NCI-H2227 (cell line): ENCODE measurements at regions not wholly inside any gene's neighbourhood (a gene's known extent, or its start where the extent isn't known, plus 50 kb on each side); places are given as distances from the start of the nearest gene placed in this dataset.
A peak's percentile ranks its signal among the peaks of the same experiment; 100 is the strongest.

Experiments used
- DNase-seq: peaks from one replicate; lab custom pipeline; 2025; ENCODE audit not compliant: unreplicated experiment; lab: John Stamatoyannopoulos, UW

DNA sequence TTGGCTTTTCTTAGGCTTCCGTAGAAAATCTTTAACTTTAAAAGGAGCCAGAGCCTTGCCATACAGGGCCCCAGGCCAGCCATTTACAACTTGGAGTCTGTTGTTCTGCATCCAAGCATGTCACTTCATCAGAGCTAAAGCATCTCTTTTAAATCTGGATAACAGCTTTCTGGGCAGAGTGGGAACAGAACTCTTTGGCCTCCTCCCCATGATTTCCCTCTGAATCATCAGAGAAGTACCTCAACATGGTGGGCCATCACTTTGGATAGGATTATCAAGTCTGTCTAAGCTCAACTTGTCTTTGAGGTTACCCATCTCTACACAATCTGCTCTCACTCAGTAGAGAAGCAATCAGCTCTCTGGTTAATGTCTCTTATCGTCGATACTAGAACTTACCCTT is 170.9 kb downstream of the SLC6A15 start:
- DNase-seq = no peak

- no peak for DNase-seq
Measured at GRCh38 chr12:84741031-84741430, 171.6 kb downstream of the SLC6A15 start.

DNA sequence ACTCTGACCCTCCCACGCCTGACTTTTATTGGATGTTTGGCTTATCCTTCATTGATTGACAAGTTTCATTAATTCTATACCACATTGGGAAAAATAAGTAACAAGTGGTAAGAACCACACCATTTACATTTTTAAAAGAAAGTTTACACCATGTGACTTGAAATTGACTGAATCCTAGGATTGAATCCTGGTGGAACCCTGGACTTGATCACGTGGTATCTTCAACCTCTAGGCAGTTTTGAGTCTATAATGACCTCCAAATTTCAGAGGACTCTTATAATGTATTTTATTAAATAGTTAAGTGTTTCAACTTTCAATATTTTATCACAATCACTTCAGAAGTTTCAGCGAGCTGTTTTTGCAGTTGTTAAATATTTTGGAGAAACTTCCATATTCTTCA is 172.0 kb downstream of the SLC6A15 start:
- no peak for DNase-seq

GRCh38 chr12:84738481-84738972 is 174.1 kb downstream of the SLC6A15 start:
- DNase-seq = no peak

DNA sequence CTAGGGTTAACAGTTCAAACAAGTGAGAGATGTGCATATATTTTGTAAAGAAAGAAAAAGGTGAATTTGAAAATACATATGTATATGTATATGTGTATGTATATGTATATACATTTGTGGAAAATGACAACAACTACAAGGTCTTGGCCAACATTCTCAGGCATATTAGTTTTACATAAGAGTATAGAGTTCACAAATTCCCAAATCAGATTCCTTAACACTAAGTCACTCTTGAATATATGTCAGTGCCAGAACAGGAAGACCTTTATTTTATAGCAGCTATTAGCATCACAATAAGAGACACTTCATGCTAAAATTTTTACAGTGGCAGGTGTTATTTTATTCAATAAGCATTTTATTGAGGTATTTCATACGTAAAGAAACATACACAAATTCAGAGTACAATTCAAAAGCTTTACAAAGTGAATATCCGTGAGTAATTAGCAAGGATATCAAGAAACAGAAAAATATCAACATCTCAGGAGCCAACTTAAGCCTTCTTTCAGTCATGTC is 179.7 kb downstream of the SLC6A15 start:
- DNase-seq = no peak

DNA sequence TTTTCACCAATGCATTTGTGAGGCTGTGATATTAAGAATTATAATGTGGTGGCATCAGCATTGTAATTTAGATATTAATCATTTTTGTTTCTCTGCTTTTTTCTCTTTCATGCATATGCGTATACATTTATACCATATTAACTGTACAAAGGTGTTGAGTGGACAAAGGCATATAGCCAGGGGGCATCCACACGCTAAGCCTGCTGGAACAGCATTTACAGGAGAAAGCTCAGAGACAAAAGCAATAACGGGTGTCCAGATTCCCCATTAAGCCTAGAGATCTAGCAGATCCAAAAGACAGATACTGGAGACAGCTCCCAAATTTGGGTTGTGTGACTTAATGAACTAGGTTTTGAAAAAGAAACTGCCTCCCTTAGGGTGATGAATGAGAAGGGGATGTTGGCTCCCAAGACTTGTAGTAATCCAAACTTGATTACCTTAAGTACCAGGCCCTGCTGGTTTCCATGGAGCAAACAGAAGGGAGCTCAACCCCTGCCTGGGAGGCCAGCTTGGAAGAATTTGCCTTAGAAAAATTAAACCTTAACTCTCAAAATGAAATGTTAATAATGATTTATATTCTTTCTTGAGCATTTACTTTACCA is 181.9 kb downstream of the SLC6A15 start:
- DNase-seq = no peak

GRCh38 chr12:84727961-84728360 is 184.6 kb downstream of the SLC6A15 start:
- DNase-seq = no peak

- no peak for DNase-seq
Measured at GRCh38 chr12:84726780-84727179, 185.8 kb downstream of the SLC6A15 start.

GRCh38 chr12:84723988-84724387 is 188.6 kb downstream of the SLC6A15 start:
- DNase-seq = no peak

GRCh38 chr12:84719997-84720396 is 192.6 kb downstream of the SLC6A15 start:
- no peak for DNase-seq

DNA sequence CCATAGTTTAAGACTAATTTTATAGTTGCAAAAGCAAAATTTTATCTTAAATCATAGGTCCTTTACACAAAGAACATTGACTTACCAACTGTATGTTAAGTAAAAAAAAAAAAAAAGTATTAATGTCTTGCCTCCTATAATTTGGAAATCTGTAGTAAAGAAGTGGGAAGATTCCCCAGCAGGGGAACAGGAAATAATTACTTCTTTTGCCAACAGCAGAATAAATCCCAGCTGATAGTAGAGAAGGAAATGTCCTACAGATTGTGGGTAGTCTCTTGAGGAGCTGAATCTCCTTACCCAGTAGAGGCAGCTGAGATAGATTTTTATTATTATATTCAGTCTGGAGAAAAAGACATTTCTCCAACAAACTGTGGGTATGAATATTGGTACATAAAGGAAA is 193.7 kb downstream of the SLC6A15 start:
- DNase-seq = no peak

- no peak for DNase-seq
Measured at GRCh38 chr12:84712747-84713146, 199.9 kb downstream of the SLC6A15 start.

GRCh38 chr12:84706374-84706773 is 206.2 kb downstream of the SLC6A15 start:
- no peak for DNase-seq

DNA sequence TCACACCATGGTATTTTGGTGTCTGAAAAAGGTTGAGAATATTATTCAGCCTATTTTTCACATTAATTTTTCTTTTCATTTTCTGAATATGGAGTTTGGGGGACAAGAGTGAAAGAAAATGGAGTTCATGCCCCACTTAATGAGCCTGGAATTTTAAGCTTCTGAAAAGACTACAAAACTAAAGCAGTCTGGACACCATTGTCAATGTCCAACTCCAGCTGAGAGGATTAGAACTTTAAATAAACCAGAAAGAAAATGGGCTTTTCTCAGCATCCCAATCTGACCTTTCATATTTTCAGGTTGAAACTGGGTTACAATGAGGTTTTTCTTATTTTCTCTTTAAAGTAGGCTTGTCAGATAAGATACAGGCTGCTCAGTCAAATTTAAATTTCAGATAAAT is 207.7 kb downstream of the SLC6A15 start:
- DNase-seq = no peak

- DNase-seq = no peak
Measured at GRCh38 chr12:84702001-84702400, 210.6 kb downstream of the SLC6A15 start.

GRCh38 chr12:84701041-84701440 is 211.6 kb downstream of the SLC6A15 start:
- DNase-seq = no peak

DNA sequence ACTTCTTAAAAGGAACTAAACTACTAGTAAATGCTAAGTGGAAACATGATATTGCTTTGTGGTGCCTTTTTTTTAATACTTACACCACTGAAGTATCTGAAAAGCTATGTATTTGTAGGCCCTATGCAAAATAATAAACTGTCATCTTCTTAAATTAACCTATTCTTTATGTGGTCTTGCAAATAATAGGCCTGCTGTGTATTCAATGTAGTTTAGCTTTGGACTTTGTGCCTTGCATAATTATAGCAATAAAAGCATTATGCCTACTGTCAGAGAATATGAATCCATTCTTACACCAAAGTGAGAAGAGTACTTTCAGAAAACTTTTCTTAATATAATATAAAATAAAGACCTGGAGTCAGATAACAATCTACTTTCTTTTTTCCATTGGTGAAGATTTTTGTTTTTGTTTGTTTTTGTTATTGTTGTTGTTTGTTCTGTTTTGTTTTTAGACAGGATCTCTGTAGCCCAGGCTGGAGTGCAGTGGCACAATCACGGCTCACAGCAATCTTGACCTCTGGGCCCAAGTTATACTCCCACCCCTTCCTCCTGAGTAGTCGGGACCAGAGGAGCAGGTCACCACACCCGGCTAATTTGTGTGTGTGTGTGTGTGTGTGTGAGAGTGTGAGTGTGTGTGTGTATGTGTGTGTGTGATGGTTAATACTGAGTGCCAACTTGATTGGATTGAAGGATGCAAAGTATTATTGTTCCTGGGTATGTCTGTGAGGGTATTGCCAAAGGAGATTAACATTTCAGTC is 213.8 kb downstream of the SLC6A15 start:
- DNase-seq = peak; percentile 31

DNA sequence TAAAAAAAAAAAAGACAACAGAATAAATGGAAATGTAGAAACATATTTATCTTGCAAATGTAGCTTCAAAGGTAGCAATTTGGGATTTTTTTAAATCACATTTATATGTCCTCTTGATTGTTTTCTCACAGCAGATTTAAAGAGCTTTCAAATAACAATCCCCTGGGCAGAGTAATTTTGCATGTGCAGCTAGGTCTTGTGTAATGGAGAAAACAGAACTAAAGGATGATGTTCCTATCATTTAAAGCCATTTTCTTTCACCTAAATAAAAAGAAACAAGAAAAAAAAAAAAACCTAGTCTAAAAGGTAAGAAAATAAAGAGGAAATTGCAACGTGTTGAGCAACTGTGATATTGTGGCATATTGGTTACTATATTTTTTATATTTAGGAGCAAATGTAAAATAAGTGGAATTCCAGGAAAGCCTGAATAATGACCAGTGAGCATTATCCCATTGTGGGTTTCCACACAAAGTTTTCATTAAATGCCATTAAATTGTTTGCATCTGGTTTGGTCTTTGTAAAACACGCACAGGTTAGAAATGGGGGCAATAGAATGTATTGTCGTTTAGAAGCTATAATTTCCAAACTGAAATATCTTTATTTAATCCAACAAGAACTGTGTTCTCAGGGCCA is 215.6 kb downstream of the SLC6A15 start:
- DNase-seq = peak; percentile 80

DNA sequence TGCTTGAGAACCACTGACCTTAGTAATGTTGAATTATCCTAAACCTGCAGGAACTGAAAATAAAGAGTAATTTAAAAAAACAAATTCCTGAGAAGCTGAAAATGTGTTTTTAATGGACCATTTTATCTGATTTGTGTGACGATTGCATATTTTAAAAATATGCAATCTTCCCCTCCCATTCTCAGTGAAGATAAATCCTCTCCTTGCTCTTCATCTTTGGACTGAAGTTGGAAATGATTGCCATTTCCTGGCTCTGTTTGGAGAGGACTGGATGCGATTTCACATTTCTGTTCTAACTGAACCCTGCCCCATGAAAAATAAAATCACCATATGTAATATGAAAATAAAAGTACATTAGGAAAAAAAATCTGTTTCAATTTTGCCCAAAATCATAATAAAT is 216.3 kb downstream of the SLC6A15 start:
- DNase-seq = no peak

DNA sequence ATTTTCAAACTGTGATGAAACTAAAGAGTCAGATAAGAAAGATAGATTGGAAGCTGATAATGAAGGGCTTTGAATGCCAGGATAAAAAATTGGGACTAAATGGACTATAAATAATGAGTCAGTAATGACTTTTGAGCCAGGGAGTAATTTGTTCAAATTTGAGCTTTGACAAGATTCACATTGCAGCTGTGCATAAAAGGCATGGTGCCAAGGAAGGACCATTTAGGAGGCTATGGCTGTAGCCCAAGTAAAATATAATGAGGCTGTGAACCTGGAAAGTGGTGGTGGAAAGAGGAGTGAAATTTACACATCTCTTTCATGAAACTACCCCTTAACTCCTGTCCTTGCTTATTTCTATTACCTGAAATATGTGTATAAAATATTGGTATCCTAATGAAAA is 218.5 kb downstream of the SLC6A15 start:
- peak; percentile 73 for DNase-seq

DNA sequence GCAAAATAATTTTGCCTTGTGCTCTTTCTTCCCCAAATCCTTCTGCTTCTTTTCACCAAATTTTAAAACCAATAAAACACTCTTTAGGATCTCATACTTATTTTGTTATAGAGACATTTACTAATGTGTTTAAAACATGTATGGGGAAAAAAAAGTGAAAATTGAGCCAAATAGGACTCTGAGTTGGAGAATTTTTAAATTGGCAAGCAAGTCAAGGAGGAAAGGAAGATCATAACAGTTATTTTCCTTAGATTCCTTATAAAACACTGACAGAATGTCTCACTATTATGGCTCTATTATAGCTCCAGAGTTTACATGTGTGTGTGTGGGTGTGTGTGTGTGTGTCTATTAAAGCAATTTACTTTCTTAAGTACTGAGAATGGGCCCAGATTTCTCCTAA is 220.5 kb downstream of the SLC6A15 start:
- DNase-seq = no peak

DNA sequence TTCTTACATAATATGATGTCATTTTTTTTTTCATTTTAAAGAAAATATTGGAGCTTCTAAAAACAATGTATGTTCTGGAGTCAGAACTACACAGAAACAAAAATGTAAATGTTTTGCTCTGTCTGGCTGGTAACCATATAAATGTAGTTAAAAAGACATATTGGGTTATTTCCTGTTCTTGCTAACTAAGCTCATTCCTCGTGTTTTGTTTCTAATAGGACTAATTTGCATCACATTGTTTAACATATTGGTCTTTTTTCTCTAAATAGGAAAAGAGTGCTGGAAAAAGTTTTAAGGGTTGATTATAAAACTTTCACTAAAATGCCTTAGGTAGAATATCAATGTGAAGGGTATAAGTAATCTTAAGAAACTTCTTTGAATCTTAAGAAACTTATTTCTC is 221.3 kb downstream of the SLC6A15 start:
- no peak for DNase-seq
